ENCODE measurements at regions not wholly inside any gene's neighbourhood (a gene's known extent, or its start where the extent isn't known, plus 50 kb on each side); places are given as distances from the start of the nearest gene placed in this dataset.
A peak's percentile ranks its signal among the peaks of the same experiment; 100 is the strongest.

GRCh38 chrX:112979879-112980278 is 139.2 kb upstream of the AMOT start:
- DNase-seq = no peak
- WGBS, 2 donors = 59 to 67% methylated on average over 1 of the region's 1 CpG
- intact Hi-C loops (cut with DNase I) = no loop called here
- H3K4me1 ChIP-seq = no peaks in the 10 kb centered on the region
- H3K4me3 ChIP-seq = no peak overlapping the region
- TF ChIP-seq POLR2A (IDR thresholded peaks at IDR 0.05) = no peak
- no peak for TF ChIP-seq CTCF (IDR thresholded peaks at IDR 0.05)
- H3K9me3 ChIP-seq = no peaks in the 10 kb centered on the region
- H3K27ac ChIP-seq = no peak overlapping the region
- no peaks in the 10 kb centered on the region for H3K27me3 ChIP-seq
- H3K36me3 ChIP-seq = no peaks in the 10 kb centered on the region

- H3K4me3 ChIP-seq = no peak overlapping the region
- H3K27me3 ChIP-seq = no peaks in the 10 kb centered on the region
- 50 to 71% methylated on average over 1 to 2 of the region's 2 CpGs for WGBS, 2 donors
- peak overlapping the region in 2 of 4 donors; percentile 34 to 54 for H3K27ac ChIP-seq
- intact Hi-C loops (cut with DNase I) = no loop called here
- TF ChIP-seq POLR2A (IDR thresholded peaks at IDR 0.05) (no peak), CTCF (IDR thresholded peaks at IDR 0.05) (no peak)
- H3K4me1 ChIP-seq = peaks cover 0 to 11% (median 0%) of the 10 kb centered on the region in 3 donors
- no peaks in the 10 kb centered on the region for H3K9me3 ChIP-seq
- no peaks in the 10 kb centered on the region for H3K36me3 ChIP-seq
- DNase-seq = no peak
Observed at GRCh38 chrX:112968351-112969133, 127.9 kb upstream of the AMOT start.

- intact Hi-C loops (cut with DNase I) = no loop called here
Observed at GRCh38 chrX:112967903-112968302, 127.3 kb upstream of the AMOT start.

GRCh38 chrX:112967341-112967740 is 126.7 kb upstream of the AMOT start:
- H3K27me3 ChIP-seq = no peaks in the 10 kb centered on the region
- peaks cover 0 to 11% (median 0%) of the 10 kb centered on the region in 3 donors for H3K4me1 ChIP-seq
- no peak overlapping the region for H3K4me3 ChIP-seq
- no peaks in the 10 kb centered on the region for H3K36me3 ChIP-seq
- H3K9me3 ChIP-seq = no peaks in the 10 kb centered on the region
- WGBS, 2 donors = 86 to 88% methylated on average over 1 of the region's 1 CpG
- no peak for DNase-seq
- intact Hi-C loops (cut with DNase I) = no loop called here
- TF ChIP-seq CTCF (IDR thresholded peaks at IDR 0.05) (no peak), POLR2A (IDR thresholded peaks at IDR 0.05) (no peak)
- no peak overlapping the region for H3K27ac ChIP-seq

More at GRCh38 chrX:112967903-112968302, 127.3 kb upstream of the AMOT start:
- no peaks in the 10 kb centered on the region for H3K27me3 ChIP-seq
- no peak overlapping the region for H3K4me3 ChIP-seq
- no peak for DNase-seq
- 33 to 72% methylated on average over 3 to 4 of the region's 4 CpGs for WGBS, 2 donors
- peaks cover 0 to 11% (median 0%) of the 10 kb centered on the region in 3 donors for H3K4me1 ChIP-seq
- H3K9me3 ChIP-seq = no peaks in the 10 kb centered on the region
- peak overlapping the region in 2 of 4 donors; percentile 34 to 54 for H3K27ac ChIP-seq
- TF ChIP-seq CTCF (IDR thresholded peaks at IDR 0.05) (no peak), POLR2A (IDR thresholded peaks at IDR 0.05) (no peak)
- no peaks in the 10 kb centered on the region for H3K36me3 ChIP-seq

GRCh38 chrX:112961981-112962380 is 121.3 kb upstream of the AMOT start:
- TF ChIP-seq POLR2A (IDR thresholded peaks at IDR 0.05) (no peak), CTCF (IDR thresholded peaks at IDR 0.05) (no peak)
- intact Hi-C loops (cut with DNase I) = no loop called here
- no peaks in the 10 kb centered on the region for H3K36me3 ChIP-seq
- H3K27me3 ChIP-seq = no peaks in the 10 kb centered on the region
- H3K4me1 ChIP-seq = no peaks in the 10 kb centered on the region
- no peak overlapping the region for H3K27ac ChIP-seq
- no peaks in the 10 kb centered on the region for H3K9me3 ChIP-seq
- DNase-seq = no peak
- no peak overlapping the region for H3K4me3 ChIP-seq

Data from esophagus squamous epithelium (tissue), 5 donors.